Neural progenitor cell (in vitro differentiated cells): ENCODE measurements at regions not wholly inside any gene's neighbourhood (a gene's known extent, or its start where the extent isn't known, plus 50 kb on each side); places are given as distances from the start of the nearest gene placed in this dataset.

ENCODE experiments used
- CTCF ChIP-seq: fragments of 200-600 bp; sonication (generic); IDR thresholded peaks from 2 replicates; pipeline ENCODE4 v1.5.1; 2017; ENCODE audit warnings: antibody characterized with exemption, mild to moderate bottlenecking
- EZH2phosphoT487 ChIP-seq: fragments of 200-600 bp; sonication (generic); IDR thresholded peaks from 2 replicates; pipeline ENCODE4 v1.6.1; 2017; ENCODE audit warnings: antibody characterized with exemption

GRCh38 chr6:78538002-78538401 lies 329.3 kb upstream of the IRAK1BP1 start:
- TF ChIP-seq CTCF (no peak), EZH2phosphoT487 (no peak)
